Cardiac muscle cell (in vitro differentiated cells and primary cell): ENCODE measurements at regions not wholly inside any gene's neighbourhood (a gene's known extent, or its start where the extent isn't known, plus 50 kb on each side); places are given as distances from the start of the nearest gene placed in this dataset.

Experiments
- DNase-seq, 2 donors: peaks; one replicate each; pipeline versions ENCODE4 v3.0.0 to v3.0.0-alpha.2; 2010 to 2017; ENCODE audit warnings: low read depth in 1 of 2, low spot score in 1 of 2
- H3K27ac ChIP-seq: fragments of 200-600 bp; sonication (generic); 2 replicates; pipeline ENCODE4 v1.5.1; 2016
- H3K27me3 ChIP-seq: fragments of 200-600 bp; sonication (generic); 2 replicates; pipeline ENCODE4 v1.6.0; 2016; ENCODE audit warnings: control low read depth
- H3K36me3 ChIP-seq: fragments of 200-600 bp; sonication (generic); 2 replicates; pipeline ENCODE4 v1.5.1; 2016; ENCODE audit warnings: control low read depth
- H3K4me1 ChIP-seq: fragments of 200-600 bp; sonication (generic); 2 replicates; pipeline ENCODE4 v1.8.1; 2017; ENCODE audit warnings: low read depth, mild to moderate bottlenecking, mixed run types
- H3K4me3 ChIP-seq: fragments of 200-600 bp; sonication (generic); 2 replicates; pipeline ENCODE4 v1.5.1; 2016; ENCODE audit warnings: mild to moderate bottlenecking
- H3K9me3 ChIP-seq: fragments of 200-600 bp; sonication (generic); 2 replicates; pipeline ENCODE4 v1.5.1; 2017; ENCODE audit warnings: low read depth, mild to moderate bottlenecking, control low read depth
- TF ChIP-seq, protein P1 (sequence below): IDR thresholded peaks from 2 replicates; pipeline ENCODE4 v1.5.1; 2012; ENCODE audit warnings: low read depth, mild to moderate bottlenecking, low read length

GRCh38 chr1:94701796-94702441 lies 118.2 kb upstream of the SLC44A3 start:
- H3K27ac ChIP-seq, result no peak overlapping the region
- H3K4me3 ChIP-seq, result no peak overlapping the region
- H3K9me3 ChIP-seq, result no peaks in the 10 kb centered on the region
- no peaks in the 10 kb centered on the region for H3K27me3 ChIP-seq
- TF ChIP-seq, protein P1, sequence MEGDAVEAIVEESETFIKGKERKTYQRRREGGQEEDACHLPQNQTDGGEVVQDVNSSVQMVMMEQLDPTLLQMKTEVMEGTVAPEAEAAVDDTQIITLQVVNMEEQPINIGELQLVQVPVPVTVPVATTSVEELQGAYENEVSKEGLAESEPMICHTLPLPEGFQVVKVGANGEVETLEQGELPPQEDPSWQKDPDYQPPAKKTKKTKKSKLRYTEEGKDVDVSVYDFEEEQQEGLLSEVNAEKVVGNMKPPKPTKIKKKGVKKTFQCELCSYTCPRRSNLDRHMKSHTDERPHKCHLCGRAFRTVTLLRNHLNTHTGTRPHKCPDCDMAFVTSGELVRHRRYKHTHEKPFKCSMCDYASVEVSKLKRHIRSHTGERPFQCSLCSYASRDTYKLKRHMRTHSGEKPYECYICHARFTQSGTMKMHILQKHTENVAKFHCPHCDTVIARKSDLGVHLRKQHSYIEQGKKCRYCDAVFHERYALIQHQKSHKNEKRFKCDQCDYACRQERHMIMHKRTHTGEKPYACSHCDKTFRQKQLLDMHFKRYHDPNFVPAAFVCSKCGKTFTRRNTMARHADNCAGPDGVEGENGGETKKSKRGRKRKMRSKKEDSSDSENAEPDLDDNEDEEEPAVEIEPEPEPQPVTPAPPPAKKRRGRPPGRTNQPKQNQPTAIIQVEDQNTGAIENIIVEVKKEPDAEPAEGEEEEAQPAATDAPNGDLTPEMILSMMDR, result no peak
- H3K36me3 ChIP-seq, result no peaks in the 10 kb centered on the region
- DNase-seq, result no peak
- no peaks in the 10 kb centered on the region for H3K4me1 ChIP-seq

GRCh38 chr1:94698759-94699502 lies 121.2 kb upstream of the SLC44A3 start:
- DNase-seq, result peak in 1 of 2 donors; percentile 55

DNA sequence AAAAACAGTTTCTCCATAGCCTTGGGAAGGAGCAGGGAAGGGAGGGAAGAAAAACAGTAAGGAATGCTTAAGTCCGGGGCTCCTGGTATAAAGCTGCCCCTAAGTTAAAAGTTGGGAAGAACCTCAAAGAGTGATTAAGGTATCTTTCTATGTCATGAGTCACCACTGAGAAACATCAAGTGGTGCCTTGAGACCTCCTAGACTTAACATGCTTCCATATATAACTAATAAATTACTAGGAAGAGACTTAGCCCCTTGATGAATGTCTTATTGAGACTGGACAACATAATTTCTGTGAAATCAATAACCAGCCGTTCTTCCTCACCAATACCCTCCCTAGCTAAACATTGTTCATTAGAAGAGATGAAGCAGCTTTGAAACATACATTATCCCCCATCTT lies 121.8 kb upstream of the SLC44A3 start:
- TF ChIP-seq, protein P1, result no peak
- no peak overlapping the region for H3K27ac ChIP-seq

More at GRCh38 chr1:94698759-94699502, 121.2 kb upstream of the SLC44A3 start:
- H3K4me1 ChIP-seq, result no peaks in the 10 kb centered on the region
- no peaks in the 10 kb centered on the region for H3K36me3 ChIP-seq
- H3K27ac ChIP-seq, result no peak overlapping the region
- no peaks in the 10 kb centered on the region for H3K9me3 ChIP-seq
- no peaks in the 10 kb centered on the region for H3K27me3 ChIP-seq
- H3K4me3 ChIP-seq, result no peak overlapping the region
- TF ChIP-seq, protein P1, result no peak

GRCh38 chr1:94697839-94698238 lies 122.3 kb upstream of the SLC44A3 start:
- DNase-seq, result no peak

More for the DNA sequence above, 121.8 kb upstream of the SLC44A3 start:
- Histone ChIP-seq H3K4me1 (no peaks in the 10 kb centered on the region), H3K27me3 (no peaks in the 10 kb centered on the region), H3K9me3 (no peaks in the 10 kb centered on the region), H3K4me3 (no peak overlapping the region), H3K36me3 (no peaks in the 10 kb centered on the region)
- no peak for DNase-seq

GRCh38 chr1:94694226-94694915 lies 125.8 kb upstream of the SLC44A3 start:
- Histone ChIP-seq H3K4me3 (no peak overlapping the region), H3K27me3 (no peaks in the 10 kb centered on the region), H3K9me3 (no peaks in the 10 kb centered on the region), H3K27ac (no peak overlapping the region), H3K4me1 (no peaks in the 10 kb centered on the region), H3K36me3 (no peaks in the 10 kb centered on the region)
- DNase-seq, result no peak
- TF ChIP-seq, protein P1, result no peak

More at GRCh38 chr1:94697839-94698238, 122.3 kb upstream of the SLC44A3 start:
- Histone ChIP-seq H3K9me3 (no peaks in the 10 kb centered on the region), H3K27ac (no peak overlapping the region), H3K4me1 (no peaks in the 10 kb centered on the region), H3K4me3 (no peak overlapping the region), H3K27me3 (no peaks in the 10 kb centered on the region), H3K36me3 (no peaks in the 10 kb centered on the region)
- TF ChIP-seq, protein P1, result no peak
